HG02678 (cell line): ENCODE measurements at regions not wholly inside any gene's neighbourhood (a gene's known extent, or its start where the extent isn't known, plus 50 kb on each side); places are given as distances from the start of the nearest gene placed in this dataset.

ENCODE experiments used
- ATAC-seq: cut with Tn5 transposase; IDR thresholded peaks from one replicate; pipeline ENCODE4 v1.9.1; 2021; ENCODE audit warnings: mild to moderate bottlenecking, moderate library complexity; ENCODE audit not compliant: unreplicated experiment

DNA sequence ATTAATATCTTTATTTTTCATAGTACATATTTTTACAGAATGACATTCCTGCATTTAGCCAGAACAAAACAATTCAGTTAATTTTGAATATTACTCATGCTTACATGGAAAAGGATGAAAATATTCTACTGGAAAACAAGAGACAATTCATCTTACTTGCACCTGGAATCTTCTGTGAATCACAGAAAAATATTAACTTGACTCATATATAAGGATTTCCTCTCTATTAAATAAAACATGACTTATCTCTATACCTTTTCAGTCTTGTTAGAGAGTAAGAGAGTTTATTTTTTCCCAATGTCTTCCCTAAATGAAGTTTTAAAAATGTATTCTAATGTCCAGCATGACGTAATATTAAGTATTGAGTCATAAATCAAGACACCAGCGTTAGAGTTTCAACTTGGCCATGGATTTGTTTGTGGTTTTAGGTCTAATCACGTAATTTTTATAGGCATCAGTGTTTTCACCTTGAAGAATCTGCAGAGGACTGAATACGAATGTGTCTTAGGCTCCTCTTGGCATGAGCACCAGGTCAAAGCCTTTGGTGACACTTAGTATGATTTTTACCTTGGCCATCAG is 445.1 kb upstream of the JAG1 start:
- ATAC-seq, result no peak

DNA sequence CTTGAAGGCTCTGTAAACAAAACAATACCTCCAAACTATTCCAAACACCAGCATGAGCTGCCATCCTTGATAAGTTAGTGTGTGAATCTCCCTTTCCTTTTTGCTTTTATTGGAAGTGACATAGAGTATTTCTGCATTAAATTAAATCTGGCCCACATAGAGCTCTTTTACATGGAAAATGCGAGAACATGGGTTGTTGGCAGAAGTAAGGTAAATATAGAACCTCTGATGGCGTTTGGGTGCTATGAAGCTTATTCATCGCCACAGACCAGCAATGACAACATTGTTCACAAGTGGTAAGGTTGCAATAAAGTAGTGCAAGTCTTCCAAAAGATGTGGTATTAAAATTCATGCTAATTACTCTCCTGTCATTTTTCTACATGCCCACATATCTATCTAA is 445.8 kb upstream of the JAG1 start:
- ATAC-seq, result no peak

DNA sequence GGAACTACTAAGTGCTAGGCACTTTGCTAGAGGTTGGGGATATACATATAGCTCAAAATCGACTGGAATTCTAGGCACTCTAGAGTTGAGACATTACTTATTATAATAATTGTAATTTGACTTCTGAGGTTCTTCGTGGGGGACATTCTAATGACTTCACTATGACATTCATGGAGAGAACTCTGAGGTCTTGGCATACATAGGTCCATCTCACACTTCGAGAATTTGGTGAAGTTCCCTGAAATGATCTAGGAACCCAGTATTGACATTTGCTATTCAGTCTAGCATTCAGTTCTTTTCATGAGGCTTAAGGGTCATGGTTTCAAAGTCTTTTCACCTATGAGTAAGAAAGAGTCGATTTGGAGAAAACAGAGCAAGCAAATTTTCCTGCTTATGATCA is 446.6 kb upstream of the JAG1 start:
- no peak for ATAC-seq

DNA sequence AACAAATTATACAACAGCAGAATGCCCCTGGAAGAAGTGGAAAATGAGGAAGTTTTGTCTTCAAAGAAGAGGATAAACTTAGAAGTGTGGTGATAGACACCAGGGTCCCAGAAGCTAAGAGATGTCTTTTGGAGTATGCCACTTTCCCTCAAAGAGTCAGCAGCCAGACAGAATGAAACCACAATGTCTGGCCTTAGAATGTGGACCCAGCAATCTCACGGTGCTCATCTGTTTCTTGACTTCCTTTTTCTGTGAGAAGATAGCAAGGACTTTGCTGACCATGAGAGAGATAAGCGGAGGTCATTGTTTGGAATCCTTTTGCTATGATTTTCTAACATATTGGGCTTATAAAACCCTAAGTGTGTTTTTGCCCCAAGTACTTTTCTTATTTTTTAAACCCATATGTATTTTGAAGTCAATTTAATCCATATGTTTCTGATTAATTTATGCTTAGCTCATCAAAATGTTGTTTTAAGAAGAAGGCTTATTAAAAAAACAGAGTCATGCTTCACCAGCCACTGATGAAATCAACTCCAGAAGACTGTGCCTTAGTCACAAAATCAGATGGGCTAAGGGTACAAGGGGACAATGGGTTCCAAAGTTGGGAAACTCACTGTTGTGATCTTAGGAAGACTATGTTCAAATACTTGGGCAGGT is 451.2 kb upstream of the JAG1 start:
- no peak for ATAC-seq

DNA sequence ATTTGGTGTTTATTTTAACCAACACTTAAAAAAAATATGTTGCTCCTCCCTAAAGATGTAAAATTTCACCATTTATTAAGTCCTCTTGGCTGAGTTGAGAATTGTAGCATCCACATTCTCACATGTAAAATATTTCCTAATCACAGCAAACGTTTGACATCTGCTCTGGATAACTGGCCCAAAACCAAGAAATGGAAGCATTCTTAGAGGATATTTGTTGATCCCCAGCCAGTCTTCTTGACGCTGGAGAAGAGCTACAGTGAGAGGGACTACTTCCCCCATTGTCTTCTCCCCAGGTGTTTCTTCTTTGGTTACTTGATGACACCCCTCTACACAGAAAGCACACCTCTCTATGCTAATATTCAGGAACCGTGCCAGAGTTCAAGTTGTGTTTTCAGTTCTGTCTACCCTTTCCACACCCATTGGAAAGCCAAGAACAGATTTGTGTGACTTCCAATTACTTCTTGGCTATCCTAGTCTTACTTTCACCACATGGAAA is 454.5 kb upstream of the JAG1 start:
- ATAC-seq, result no peak

DNA sequence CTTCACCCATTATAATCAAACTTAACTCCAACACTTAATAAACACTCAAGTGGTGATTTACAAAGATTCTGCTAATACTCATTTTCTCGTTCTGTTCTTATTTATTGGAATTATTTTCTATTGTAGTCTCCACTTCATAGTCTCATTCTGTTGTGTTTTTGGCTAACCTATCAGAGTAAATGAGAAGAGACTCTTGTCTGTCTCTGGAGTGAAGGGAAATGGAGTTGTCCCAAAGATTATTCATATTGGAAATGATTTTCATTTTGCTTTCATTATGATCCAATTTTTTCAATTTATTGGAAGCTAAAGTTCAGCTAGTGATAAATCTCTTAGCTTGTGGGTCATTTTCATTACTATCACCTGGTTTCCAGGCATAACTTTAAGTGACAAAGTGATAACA is 454.9 kb upstream of the JAG1 start:
- no peak for ATAC-seq

DNA sequence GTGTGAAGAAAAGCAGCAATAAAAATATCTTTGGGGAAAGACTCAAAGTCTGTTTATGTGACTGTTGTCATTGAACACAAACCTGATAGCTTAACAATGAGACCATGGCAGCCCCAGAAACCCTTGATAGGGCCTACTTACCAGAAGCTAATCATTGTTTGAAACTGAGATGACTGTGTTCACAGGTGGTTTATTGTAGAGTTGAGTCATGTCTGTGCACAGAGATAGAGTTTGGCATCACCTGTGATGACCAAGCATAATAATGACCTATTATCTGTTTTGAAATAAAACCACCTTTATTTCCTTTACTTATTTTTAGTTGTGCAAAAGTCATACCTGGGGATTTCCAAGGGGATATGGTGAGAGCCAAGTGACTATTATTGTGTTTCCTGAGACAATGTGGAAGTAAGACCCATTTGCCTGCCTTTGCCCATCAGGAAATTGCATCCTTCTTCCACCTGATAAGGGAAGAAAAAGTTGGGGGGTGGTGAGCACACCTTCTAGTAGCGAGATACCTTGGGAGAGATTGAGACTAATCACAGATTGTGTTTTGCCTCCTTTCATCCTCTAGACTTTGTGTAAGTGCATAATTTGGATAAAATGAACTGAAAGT is 456.9 kb upstream of the JAG1 start:
- peak; percentile 48 for ATAC-seq

DNA sequence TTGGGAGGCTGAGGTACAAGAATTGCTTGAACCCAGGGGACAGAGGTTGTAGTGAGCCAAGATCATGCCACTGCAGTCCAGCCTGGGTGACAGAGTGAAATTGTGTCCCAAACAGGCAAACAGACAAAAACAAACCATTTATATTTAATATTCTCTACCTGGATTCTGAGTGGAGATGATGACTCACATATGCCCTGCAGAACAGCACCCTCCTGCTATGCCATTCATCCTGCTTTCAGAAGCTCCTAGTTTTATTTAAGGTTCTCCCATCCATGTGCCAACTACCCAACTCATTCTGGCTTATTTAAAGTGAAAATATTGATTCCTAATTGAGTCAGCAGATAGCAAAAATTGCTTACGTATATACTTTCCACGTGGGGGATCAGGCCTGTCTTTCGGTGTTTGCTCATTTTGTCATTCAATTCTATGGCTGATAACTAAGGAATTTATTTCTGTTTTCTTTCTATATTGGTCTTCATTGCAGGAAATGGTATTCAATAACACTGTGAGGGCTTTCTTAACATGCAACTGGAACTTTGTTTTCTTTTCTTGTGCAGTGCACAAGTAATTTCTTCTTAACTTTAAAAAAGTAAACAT is 459.1 kb upstream of the JAG1 start:
- ATAC-seq, result no peak

DNA sequence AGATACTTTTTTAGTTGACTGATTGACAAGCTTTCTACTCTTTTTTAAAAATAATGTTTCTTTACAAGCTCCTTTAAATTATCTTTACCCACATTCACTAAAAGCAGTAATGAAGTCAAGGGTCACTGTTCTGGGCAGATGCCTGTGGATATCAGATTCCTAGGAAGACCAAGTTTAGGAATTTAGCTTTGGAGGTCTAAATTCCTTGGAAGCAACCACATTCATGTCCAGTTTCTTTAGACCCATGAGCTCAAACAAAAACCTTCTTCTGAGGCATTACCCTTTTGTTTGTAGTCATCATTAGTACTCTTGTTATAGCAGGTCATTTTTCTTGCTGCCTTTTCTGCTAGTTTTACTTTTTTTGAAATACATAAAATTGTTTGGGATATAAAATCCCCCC is 462.9 kb upstream of the JAG1 start:
- ATAC-seq, result no peak

DNA sequence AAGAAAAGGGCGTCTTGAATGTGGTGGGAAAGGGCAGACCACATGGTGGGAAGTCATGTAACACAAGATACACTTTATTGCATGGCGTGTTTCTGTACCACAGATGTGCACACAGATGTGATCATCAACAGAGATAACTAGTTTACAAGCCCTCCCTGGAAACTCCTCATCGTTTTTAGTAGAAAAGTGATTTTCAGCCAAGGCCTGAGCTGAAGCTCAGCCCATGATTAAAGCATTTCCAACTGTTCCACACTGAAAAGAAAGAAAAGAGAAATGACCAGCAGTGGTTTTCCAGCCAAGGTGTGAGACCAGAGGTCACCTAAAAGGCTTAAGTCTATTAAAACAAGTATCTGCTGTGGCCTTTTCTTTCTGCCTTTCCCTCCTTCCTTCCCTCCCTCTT is 463.9 kb upstream of the JAG1 start:
- ATAC-seq, result no peak

DNA sequence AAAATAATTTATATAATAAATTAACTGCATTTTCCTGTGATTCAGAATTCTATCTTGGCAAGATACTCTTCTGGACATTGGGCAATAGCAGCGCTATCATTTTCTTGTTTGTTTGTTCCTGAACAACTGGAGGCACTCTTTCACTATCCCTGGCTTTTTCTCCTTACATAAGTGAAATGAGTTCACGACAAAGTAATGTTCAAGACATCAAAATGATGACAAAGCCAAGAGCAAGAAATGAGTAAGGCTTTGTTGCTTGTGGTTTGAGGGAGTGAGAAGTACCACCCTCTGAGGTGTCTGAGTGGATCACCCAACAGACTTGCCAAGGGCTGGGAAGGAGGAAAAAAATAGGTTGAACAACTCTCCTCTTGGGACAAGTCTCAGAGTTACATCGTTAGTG is 466.6 kb upstream of the JAG1 start:
- no peak for ATAC-seq

DNA sequence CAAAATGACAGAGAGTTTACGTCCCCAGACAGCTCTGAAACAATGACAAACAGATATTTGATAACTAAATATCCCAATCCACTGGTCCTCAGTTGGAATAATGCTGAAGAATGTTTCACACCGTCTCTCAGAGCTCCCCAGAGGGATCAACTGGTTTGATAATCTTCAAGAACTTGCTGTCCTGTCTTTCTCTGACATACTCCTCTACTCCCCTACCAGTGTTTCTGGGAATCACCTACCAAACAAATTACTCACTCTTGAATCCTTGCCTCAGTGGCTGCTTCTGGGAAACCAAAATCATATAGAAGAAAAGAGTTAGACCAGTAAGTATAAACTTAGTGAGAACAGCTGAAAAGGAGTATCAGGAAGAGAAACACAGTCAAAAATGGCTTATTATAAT is 469.7 kb upstream of the JAG1 start:
- no peak for ATAC-seq

DNA sequence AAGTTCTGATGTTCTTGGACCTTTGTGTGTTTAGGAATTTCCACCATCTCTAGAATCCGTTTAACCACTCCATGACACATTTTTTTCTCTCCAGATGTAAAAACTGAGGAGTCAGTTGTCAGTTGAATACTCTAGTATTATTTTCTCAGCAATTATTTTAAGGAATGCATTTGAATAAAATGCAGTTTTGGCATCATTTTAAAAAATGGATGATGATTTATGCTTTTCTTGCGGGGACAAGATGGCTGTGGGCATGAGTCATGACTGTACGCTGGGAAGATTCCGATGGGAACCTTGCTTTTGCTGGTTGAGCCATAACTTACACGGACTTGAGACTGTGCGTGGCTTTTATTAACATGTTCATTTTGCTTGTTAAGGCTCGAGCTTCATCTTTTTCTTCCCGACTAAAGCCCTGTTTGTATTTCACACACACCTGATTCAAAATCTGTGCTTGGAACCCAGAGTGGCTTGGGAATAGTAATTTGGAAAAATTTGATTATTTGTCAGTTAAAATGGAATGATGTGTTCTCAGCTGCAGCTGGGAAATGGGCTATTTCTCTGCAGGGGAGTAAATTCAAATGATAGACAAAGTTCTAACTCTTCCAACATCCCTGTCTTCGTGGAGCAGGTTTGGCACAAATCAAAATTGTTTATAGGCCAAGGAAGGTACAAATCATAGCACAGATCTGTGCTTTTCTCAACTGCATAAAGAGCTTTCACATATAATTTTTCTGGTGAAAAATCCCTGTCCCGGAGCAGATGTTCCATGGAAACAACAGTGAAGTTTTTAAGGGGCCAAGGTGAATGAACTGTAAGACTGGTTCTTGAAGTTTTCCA is 470.5 kb upstream of the JAG1 start:
- no peak for ATAC-seq

DNA sequence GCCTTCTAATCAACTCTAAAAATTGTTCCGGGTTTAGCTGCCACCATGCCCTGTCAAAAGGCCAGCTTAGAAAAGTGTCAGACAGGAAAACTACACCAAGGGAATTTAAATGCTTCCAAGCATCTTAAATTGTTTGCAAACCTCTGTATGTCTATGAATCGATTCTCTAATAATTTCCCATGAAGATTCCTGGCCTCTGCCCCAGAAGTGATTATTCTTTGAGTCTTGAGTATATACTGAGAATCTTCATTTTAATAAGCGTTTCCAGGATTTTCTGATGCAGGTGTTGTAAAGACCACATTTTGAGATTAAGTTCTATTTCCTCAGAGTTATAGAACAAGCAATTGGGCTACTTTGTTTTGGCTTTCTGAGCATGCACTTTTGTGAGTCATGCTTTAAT is 471.8 kb upstream of the JAG1 start:
- no peak for ATAC-seq

DNA sequence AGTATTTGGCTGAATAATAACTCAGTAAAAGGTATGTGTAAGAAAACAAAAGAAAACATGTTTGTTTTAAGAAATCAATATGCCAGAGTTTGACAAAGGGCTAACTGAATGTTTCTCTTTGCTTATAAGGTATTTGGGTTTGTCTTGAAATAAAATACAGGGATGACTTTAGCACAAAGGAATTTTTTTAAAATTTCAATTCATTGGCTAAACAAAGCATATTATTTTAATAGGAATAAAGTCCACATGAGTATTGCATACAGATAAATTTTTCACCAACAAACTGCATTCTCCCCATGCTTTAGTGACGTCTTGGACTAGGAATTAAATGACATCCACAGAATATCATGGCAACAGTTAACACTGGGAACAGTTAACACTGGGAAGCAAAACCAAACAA is 480.0 kb upstream of the JAG1 start:
- no peak for ATAC-seq

DNA sequence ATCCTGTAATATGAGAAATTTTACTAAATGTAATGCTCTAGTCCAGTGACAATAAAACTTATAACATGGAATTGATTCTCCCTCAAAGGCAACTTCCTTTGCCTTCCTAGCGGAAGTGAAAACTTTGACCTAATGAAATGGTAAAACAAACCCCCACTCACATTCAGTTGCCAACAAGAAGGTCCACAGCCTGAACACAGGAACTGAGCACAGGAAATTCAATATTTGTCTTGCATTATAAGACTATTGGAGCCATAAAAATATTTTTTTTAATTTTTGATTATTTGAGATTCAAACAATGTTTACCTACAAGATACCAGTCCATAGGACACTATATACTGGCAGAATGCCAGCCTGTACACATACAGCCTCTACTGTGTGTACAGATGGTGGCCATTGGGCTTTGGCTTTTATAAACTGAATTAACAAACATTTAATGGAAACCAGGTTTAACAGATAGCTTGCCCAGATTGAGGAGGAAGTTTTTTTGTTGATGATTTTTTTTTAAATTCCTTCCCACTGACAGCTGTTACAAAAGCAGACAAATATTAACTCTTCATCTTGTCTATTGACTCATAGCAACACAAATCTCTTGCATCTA is 481.5 kb upstream of the JAG1 start:
- ATAC-seq, result no peak

DNA sequence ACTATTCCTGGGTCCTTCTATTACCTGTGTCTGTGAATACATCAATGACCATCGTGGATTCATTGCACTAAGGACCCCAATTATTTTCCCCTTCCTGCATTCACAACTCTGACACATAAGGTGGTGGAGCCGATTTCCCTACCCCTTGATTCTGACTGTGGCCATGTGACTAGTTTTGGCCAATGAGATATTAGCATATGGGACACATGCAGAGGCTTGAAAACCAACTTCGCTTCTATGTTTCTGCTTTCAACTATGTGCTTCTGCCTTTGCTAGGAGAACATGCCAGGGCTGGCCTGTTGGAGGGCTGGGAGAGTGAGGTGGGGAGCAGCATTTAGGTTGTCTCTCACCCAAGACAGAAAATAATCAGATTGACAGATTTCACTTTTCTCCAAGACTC is 483.1 kb upstream of the JAG1 start:
- no peak for ATAC-seq

DNA sequence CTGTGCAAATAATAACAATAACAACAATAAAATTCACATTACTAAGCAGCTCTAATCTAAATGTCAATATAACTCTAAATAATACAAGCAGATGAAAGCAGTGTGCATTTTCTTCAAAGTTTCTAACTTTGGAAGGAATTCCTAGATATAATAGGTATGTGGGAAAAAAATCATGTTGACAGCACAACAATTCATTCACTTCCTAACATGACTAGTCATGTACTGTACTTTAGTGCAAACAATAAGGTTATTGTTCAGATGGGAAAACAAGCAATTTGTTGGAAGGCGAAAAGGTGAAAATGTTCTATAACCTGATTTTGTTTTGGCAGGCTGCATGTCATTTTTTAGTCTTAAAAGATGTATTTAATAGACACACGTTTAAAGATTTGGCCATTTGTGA is 484.3 kb upstream of the JAG1 start:
- ATAC-seq, result no peak

DNA sequence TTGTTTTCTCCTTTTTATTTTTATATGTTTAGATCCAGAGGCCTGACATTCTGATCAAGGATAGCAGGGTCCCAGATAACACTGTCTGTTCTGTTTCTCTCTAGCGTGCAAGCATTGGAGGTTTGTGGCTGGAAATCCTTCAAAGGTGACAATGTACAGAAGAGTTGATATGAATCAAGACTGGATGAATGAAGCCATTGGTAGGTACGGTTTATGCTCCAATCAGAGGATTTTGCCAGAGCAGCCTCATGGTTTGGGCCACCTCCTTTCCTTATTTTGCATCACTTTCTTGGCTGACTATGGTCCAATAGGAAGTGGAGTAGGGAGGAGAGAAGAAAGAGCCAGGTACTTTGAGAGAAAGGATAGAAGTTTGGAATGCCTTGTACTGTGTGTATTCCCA is 484.8 kb upstream of the JAG1 start:
- ATAC-seq, result no peak

DNA sequence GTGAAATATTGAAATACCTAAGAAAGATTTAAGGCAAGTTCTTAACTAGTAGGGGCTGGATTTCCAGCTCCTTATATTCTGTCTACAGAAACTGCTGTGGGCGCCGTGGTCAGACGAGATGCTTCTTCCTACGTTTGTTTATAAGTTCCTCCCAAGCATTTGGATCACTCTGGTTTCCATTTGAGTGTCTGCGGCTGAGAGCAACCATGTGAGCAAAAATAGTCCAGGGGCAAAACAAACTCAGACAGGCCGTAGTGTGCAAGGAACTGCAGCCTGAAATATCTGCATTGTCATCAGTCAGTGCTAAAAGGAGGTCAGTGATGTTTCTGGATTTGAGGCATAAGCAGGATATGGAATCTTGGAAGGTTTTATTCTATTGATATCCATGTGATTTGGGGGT is 485.9 kb upstream of the JAG1 start:
- ATAC-seq, result no peak
